GM04504 (cell line): ENCODE measurements at regions not wholly inside any gene's neighbourhood (a gene's known extent, or its start where the extent isn't known, plus 50 kb on each side); places are given as distances from the start of the nearest gene placed in this dataset.

Experiments used
- DNase-seq: peaks from one replicate; pipeline ENCODE4 v3.0.0-alpha.2; 2012; ENCODE audit warnings: low read depth

DNA sequence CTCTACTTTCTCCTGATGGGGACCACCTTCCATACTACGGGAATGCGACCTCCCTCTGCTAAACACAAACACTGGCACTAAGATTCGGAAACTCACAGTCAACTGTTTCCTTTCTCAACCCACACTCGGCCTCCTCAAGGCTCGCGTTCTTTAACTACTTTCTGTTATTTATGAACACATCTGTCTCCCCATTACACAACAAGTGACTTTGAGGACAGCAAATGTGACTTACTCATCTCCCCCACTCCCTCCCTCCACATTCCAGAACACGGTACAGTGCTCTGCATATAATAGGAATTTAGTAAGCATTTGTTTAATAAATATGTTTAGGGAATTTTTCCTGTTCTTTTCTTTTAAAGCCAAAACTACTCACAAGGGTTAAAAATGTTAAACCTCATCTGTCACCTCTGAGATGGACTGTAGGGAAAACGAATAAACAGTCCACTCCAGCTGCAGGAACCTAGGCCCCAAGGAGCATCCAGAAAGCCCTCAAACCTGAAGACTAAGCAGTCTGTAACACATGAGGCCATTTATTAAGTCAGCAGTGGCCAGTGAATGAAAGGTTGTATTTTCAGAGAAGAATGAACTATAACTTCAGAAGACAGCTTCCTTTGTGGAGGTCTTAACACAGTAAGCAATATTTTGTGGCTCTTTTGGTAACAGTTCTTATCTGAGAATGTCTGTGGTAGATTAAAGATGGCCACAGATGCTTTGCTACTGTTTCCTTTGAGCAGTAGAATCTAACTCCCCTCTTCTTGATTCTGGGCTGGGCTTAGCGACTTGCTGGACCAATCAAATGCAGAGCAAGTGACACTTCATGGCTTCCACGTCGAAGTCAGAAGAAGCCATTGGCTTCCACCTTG, 209.6 kb upstream of the DTNBP1 start:
- DNase-seq: no peak

DNA sequence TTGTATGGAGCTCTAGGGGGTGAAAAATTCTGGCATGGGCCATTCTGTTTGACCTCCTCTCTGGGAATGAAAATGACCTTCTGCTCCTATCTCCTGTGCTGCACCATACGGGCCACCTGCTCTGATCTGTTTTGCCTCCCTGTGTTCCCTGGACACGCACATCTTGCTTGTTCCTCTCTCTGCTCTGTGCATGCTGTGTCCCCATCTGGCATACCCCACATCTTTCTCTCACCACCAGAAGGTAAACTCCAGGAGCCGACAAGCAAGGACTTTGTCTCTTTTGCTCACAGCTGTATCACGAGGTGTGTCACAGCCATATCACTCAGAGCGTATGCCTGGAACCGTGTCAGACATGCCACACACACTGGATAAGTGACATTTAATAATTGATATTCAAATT, 208.4 kb upstream of the DTNBP1 start:
- no peak for DNase-seq

DNA sequence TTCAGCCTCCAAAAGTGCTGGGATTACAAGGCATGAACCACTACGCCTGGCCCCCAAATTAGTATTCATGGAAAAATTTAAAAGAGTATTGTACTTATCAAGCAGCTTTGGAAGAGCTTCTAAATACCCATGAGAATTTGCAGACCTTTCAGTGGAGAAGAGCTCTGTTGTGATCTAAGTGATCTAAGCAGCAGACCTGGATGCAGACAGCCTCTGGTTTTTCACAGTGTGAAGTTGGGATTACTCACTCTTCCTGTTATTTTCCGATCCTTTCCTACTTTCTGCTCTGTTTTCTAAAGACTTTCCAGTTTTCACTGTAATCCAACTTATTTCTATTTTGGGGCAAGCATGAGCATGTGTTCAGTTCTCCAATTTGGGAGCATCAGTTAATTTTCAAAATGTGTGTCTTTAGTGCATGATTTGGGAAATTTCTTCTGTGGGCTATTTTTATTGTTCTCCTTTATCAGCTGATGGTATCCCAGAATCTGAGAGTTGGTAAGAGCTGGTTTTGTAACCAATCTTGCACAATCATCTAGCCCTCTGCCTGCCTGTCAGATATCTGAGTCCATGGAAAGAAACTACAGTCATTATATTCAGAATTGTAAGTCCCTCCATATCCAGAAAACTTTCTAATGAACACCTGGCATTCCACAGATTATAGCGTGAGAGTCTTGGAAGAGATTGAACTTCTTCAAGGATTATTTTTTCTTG, 207.7 kb upstream of the DTNBP1 start:
- DNase-seq: no peak

DNA sequence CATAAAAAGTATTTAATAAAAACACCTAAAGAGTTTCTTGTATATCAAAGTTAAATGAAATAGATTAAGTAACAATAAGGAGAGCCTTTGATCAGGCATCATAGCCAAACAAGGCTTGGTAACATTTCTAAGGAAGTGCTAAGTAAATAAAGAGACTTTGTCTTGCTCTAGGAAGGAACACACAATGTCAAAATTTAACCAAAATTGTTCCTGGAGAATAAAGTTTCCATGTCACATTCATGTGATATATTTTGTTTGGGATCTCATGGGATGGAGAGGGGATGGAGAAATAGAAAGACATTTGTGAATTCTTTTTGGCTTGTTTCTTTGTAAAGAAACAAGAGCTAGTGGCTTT, 201.9 kb upstream of the DTNBP1 start:
- DNase-seq: no peak

DNA sequence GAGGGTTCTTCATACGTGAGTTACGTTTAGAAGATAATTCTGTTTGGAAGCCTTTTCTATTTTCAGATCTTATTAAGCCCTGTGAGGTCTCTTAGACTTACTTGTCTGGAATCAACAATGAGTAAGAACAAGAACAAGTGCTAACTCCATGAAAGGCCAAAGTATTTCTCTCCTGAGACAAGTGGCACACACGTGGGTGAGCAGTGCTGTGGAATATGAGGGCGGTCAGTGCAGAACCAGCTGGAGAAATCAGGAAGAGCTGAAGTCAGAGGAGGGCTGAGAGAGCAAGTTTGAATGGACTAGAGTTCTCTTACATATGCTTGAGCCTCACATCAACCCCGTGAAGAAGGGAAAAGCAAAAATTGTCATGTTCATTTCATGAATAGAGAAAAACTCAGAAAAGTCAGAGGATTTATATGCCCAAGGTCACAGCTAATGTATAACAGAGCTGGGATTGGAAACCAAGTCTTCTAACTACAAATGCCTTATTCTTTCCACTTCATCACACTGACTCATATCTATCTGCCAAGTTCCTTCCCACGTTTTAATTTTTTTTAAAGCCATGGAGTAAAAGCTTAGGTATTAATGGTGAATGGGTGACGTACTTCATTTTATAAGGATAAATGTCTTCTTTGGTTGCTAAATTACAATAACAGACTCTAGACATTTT, 201.3 kb upstream of the DTNBP1 start:
- DNase-seq: no peak

DNA sequence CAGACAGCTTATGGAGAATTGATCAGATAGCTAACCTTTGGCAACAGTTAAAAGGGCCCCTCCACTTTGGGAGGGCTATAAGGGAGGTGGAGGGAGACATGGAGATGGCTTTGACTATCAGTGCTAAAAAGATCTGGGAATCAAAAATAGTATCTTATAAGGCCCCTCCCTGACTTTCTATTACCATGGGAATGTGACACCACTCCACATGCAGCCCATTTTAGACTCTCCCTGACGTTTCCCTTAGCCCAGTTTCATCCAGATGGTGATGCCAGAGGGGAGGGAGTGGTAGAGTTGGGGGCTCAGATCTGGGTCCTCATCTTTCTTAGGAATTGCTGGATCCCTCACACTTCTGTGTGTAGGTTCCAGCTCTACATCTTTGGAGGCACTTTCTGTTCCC, 200.0 kb upstream of the DTNBP1 start:
- no peak for DNase-seq

DNA sequence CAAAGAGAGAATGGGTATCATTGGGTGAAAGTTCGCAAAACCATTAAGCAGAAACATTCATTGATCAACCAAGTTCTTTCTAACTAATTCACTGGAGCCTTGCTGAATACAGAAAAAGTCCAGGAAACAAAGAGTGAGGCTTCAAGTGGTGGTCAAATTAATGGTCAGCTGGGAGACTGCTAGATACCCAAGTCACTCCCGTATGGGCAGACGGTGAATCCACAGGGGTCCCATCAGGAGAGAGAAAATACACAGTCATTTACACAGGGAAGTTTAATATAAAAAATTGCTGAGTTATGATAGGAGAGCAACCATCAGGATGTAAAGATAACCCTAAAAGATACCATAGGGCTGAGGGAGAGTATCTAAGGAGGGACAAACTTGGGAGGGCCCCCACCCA, 198.7 kb upstream of the DTNBP1 start:
- no peak for DNase-seq

DNA sequence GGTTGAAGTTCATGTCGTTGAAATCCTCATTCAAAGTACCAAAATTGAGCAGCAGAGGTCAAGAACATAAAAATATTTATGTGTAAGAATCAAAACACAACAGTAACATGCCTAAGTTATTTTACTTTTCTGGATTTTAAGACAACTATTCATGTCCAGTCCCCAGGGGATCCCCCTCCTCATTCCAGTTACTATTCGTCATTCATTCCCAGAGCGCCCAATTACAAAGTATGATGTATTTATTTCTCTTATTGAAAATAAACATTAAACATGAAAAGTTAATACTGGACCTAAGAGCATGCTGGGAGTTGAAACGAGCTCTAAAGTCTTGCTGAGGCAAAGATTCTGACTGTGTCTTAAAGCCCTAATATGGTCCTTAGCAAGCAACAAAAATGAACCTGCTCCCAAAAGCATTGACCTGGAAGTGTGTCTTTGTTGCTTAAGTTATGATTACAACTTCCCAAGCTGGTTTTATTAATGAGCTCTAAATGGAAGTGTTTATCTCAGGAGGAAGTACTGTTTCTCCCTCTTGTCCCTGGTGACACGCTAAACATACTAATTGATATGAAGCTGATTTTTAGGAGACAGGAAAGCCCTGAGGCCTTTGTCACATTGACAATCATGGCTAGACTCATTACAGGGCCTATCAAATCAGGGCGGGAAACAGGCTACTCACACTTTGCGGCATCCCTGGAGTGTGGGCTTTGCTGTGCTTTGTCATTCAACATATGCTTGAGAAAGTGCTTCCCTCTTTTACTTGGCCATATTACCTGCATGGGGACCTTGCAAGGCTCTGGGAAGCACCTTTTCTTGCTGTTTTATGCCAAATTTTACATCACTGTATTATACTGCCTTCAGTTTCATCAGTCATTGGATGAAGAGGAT, 192.2 kb upstream of the DTNBP1 start:
- no peak for DNase-seq

DNA sequence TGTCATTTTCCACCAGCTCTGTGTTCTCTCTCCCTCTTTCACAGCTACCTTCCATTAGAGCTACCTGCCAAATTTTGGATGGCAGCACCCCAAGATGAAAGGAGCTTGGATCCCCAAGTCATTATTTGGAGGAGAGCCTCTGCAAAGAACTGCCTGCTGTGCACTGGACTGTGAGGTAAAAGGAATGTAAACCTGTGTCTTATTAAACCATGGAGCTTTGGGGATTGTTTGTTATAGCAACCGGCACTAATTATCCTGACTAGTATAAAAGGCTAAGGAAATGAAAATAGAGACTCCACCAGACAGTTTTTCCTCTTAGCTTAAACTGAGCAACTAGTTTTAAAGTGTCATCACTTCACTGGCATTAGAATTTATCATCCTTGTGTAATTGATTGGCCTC, 191.6 kb upstream of the DTNBP1 start:
- no peak for DNase-seq

DNA sequence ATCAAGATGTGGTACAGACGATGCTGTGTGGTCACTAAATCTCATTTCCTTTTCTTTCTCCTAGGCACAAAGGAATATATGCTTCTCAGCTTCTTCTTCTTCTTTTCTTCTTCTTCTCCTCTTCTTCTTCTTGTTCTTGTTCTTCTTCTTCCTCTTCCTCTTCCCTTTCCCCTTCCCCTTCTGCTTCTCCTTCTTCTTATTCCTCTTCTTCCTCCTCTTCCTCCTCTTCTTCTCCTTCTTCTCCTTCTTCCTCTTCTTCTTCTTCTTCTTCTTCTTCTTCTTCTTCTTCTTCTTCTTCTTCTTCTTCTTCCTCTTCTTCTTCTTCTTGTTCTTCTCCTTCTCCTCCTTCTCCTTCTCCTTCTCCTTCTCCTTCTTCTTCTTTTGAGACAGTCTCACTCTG, 190.4 kb upstream of the DTNBP1 start:
- DNase-seq: no peak

DNA sequence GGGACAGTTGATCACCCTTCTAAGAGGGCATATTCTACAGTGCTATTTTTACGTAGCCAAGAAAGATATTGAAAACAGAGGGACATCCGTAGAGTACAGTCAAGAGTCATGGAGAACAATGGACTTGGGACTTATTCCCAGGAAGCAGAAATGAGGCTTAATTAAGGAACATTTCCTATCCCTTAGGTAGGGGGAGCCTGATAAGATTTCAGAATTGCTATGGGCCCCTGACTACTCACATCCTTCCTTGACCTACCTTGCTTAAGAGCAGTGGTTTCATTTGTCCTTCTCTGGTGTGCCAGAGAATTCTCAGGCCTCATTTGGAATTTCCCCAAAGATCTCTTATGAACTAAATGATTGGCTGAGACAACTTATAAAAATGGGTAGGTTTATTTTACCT, 189.5 kb upstream of the DTNBP1 start:
- no peak for DNase-seq

DNA sequence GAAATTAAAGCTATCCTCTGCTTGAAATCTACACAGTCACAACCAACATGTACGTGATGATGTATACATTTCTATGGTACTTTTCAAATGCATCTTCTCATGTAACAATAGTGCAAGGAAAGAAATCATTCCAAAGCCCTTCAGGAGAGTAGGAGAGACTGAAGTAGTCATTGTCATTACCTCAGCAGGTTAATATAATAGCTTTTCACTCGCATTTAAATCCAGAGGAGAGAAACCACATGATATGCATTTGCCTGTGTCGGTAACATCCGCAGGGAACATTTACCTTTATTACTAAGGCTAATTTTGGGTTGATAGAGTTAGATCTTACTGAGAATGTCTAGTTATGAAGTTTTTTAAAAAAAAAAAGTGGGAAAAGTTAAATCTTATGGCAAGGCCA, 186.6 kb upstream of the DTNBP1 start:
- no peak for DNase-seq

DNA sequence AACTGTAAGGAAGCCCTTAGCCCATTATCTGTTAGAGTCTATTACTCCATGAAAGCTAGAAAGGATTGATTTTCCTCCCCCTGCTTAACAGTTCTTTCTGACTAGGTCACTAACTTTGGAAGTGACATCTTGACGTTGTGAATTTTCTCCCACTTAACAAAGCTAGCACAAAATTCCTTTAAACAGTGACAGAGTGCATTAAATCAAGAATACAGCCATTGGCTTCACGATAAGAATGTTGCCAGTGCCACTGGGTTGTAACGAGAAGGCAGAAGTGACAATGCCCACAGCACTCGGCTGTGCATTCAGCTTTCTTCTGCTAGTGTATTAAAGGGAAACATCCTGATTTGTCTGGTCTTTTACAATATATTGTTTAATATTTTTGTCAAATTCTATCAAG, 182.7 kb upstream of the DTNBP1 start:
- DNase-seq: no peak

DNA sequence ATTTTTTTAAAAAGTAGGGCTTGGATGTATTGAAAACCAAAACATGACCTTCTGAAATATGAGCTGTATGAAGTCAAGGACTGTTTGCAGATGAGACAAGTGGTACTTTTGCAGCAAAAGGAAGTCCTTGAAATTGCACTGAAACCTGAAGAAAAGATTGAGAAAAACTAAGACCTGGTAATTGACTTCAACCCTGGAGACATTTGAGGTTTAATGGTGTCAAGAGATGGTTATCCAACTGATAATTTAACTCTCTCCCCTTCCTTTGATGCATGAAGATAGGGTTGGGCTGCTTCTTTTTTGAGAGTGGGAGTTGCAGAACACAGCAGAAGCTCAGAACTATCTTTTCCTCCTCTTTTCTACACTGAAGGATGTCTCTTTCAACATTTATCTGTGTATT, 180.9 kb upstream of the DTNBP1 start:
- no peak for DNase-seq

DNA sequence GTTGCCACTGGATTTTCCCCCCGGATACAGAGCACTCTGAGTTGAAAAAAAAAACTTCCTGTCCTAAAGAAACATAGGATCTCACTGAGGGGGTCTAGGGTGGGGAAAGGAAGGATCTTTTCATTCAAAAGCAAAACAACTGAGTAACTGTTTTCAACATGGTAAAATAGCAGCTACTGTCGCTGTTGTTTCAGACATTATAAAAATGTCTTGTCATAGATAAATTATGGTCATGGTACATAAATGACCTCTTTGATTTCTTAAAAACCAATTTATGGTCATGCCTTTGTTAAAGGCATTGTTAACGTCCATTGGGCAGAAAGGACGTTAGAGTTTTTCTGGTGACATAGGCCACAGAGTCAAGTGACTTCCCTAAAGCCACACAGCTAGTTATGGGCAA, 180.4 kb upstream of the DTNBP1 start:
- no peak for DNase-seq

DNA sequence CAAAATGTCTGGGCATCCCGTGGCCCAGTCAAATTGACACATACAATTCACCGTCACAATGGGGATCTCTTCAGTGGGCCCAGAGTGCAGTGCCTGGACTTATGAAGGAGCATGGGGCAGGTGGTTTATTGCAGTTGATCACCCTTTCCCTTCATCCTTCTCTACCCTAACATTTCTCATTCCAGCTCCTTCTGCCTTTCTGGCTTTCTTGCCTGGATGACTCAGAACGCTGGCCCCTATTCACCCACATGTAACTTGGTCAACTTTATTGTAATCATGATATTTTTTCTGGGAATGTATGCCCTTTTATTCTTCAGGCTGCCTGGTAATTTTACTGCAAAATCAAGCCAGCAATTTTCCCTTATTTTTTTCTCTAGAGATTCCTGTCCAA, 179.9 kb upstream of the DTNBP1 start:
- no peak for DNase-seq

DNA sequence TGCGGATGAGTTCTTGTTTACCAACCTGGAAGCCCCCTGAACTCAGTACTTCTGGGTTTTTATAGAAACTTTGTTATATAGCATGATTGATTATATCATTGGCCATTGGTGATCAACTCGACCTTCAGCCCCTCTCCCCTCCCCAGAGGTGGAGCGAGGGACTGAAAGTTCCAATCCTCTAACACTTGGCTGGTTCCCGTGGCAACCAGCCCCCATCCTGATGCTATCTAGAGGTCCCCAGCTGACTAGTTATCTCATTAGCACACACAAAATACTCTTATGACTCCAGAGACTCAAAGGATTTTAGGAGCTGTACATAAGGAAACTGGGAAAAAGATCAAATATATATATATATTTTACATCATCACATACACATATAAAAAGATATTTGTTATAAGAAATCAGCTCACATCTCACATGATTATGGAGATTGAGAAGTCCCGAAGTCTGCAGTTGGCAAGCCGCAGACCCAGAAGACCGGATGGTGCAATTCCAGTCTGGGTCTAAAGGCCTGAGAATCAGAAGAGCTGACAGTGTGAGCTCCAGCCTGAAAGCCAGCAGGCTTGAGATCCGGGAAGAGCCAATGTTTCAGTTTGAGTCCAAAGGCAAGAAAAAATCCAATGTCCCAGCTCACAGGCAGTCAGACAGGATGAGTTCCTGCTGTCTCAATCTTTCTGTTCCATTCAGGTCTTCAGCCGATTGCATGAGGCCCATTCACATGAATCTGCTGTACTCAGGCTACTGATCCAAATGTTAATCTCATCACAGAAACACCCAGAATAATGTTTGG, 179.3 kb upstream of the DTNBP1 start:
- DNase-seq: no peak

DNA sequence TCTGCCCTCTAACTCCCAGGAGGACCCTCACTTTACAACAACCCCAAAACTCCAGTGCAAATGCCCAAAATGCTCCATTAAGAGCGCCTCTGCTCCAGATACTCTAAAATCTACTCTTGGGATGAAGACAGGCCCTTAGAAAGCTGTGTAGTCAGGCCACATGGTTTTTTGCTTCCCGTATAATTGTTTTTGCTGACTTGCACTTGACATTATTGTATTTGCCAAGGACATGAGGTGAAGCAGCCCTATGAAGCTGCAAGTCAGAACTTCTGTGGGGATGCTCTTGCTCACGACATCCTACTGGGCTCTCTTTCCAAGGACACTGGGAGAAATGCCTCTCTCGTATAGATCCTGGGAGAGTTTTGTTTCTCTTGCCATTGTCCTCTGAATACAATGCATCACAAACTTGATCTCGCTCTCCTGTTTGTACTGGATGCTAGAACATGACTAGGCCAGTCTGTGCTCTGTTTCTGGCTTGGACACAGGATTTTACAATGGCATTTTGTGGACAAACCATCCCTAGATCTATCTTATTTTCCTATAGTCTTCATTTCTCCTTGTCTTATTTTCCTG, 177.2 kb upstream of the DTNBP1 start:
- DNase-seq: no peak

DNA sequence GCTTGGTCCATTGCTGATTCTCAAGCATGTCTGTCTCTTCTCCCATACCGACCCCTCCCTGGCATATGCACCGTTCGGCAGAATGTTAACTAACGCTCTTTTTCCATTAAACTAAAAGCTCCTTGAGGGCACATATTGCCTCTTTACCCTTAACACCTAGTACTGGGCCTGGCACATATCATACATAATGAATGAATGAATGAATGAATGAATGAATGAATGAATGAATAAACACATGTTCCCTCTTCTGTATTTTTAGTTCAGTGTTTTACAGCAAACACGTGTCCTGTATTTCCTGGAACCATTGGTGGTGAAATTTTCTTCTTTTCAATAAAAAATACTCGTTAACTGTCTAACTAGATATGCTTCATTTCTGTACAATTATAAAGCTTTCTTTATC, 174.4 kb upstream of the DTNBP1 start:
- no peak for DNase-seq

DNA sequence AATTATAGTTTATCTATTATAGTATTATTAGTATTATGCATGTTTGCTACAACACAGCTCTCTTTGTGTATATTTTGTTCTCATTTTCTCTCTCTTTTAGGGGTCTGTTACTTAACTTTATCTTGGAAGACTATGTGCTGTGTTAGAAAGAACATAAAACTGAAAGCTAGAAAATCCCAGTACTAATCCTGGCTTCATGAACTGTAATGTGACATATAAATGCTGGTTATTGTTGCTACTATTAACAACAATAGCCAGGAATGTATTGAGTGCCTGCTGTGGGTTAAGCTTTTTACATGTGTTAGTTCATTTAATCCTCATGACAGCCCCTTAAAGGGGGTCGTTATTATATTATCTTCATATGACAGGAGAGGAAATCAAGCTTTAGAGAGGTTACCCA, 170.0 kb upstream of the DTNBP1 start:
- no peak for DNase-seq

DNA sequence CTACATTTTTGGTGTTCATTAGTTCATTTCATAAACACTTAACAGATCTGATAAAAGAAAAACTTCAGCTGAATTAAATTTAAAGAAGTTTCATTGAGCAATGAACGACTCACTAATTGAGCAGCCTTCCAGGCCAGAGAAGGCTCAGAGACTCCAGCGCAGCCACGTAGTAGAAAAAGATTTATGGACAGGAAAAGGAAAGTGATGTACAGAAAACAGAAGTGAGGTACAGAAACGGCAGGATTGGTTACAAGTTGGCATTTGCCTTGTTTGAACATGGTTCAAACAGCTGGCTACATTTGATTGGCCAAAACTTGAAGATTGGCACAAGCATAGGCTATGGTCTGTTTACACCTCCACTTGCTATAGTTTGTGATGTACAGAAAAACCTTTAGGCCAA, 166.3 kb upstream of the DTNBP1 start:
- DNase-seq: no peak
